Caco-2 (cell line): ENCODE measurements at regions not wholly inside any gene's neighbourhood (a gene's known extent, or its start where the extent isn't known, plus 50 kb on each side); places are given as distances from the start of the nearest gene placed in this dataset.

Source experiments
- BruUV-seq: library from RNA; stranded (reverse); fragments of 400-500 nt; replicated peaks from 2 replicates; lab custom pipeline; 2021; lab: Mats Ljungman, UMichigan
- CTCF ChIA-PET: fragments of 300-600 bp; sonication (Branson Sonifier 250); formaldehyde crosslinking; loops from one replicate; lab custom pipeline; 2022; ENCODE audit warnings: antibody characterized with exemption; lab: Charles Lee
- POLR2A ChIA-PET: fragments of 300-600 bp; sonication (Branson Sonifier 250); formaldehyde crosslinking; loops from one replicate; lab custom pipeline; 2022; ENCODE audit warnings: antibody characterized with exemption; lab: Charles Lee
- DNase-seq, 2 experiments: peaks; one replicate each; pipeline versions ENCODE4 v3.0.0 to v3.0.0-alpha.2; 2020 to 2022
- H3K27me3 ChIP-seq: replicated peaks from 2 replicates; pipeline ENCODE4 v1.6.0; 2011; ENCODE audit warnings: low read length; ENCODE audit not compliant: control insufficient read depth, insufficient read depth
- H3K36me3 ChIP-seq: 2 replicates; pipeline ENCODE4 v1.5.1; 2011; ENCODE audit warnings: low read length; ENCODE audit not compliant: control insufficient read depth, insufficient read depth
- H3K4me1 ChIP-seq: fragments of 250-450 bp; sonication (Bioruptor Pico); 2 replicates; pipeline ENCODE4 v1.5.1; 2020; ENCODE audit warnings: mild to moderate bottlenecking
- H3K4me3 ChIP-seq: 2 replicates; pipeline ENCODE4 v1.5.1; 2011; ENCODE audit warnings: low read depth, mild to moderate bottlenecking, control low read depth, low read length
- H3K9me3 ChIP-seq: fragments of 250-450 bp; sonication (Bioruptor Pico); 2 replicates; pipeline ENCODE4 v1.5.1; 2020; ENCODE audit warnings: mild to moderate bottlenecking, moderate library complexity
- H3K27ac Mint-ChIP-seq: one replicate; pipeline ENCODE4 v1.8.0; 2022; ENCODE audit warnings: mixed read lengths; ENCODE audit not compliant: unreplicated experiment
- H3K27me3 Mint-ChIP-seq: one replicate; pipeline ENCODE4 v1.8.0; 2022; ENCODE audit warnings: mixed read lengths; ENCODE audit not compliant: insufficient read depth, unreplicated experiment
- H3K36me3 Mint-ChIP-seq: one replicate; pipeline ENCODE4 v1.8.0; 2022; ENCODE audit warnings: mild to moderate bottlenecking, mixed read lengths; ENCODE audit not compliant: insufficient read depth, unreplicated experiment
- H3K4me1 Mint-ChIP-seq: one replicate; pipeline ENCODE4 v1.8.0; 2022; ENCODE audit warnings: low read depth, mixed read lengths; ENCODE audit not compliant: unreplicated experiment
- H3K4me3 Mint-ChIP-seq: one replicate; pipeline ENCODE4 v1.8.0; 2022; ENCODE audit warnings: mild to moderate bottlenecking, moderate library complexity, mixed read lengths; ENCODE audit not compliant: unreplicated experiment
- H3K9me3 Mint-ChIP-seq: one replicate; pipeline ENCODE4 v1.8.0; 2022; ENCODE audit warnings: mixed read lengths; ENCODE audit not compliant: unreplicated experiment
- intact Hi-C: fragments of 100-400 bp; cut with micrococcal nuclease; formaldehyde crosslinking; loops from one replicate; pipeline ENCODE4 v1.10.0; 2022; ENCODE audit not compliant: unreplicated experiment
- TF ChIP-seq, protein P1 (sequence below), 2 experiments: fragments of 200-600 bp in 1 of 2; IDR thresholded peaks; 1 replicate in 1 of 2; 2 replicates in 1 of 2; pipeline versions ENCODE4 v1.5.1 to v1.8.0; 2011 to 2022; ENCODE audit warnings: antibody characterized with exemption in 1 of 2, control low read depth in 1 of 2, inconsistent platforms in 1 of 2, low read depth in 1 of 2, low read length in 1 of 2, mild to moderate bottlenecking in 1 of 2, moderate library complexity in 1 of 2; ENCODE audit not compliant: insufficient read depth in 1 of 2, severe bottlenecking in 1 of 2, unreplicated experiment in 1 of 2

DNA sequence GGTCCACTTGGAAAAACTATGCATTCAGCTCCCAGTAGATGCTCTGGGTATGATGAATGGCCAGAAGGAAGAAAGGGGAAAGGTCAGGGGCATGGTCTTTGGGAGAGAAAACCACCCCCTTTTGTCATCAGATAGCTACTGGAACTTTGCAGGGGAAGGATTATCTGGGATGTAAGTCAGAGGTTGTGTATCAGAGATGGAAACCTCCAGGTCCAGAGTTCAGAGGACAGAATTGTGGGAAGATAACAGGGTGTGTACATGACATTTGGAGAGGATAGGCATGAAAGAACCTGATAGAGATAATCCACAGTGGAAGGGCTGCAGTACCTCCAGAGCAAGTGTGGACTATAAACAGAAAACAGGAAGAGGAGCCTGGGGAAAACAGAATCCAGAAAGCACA lies 262.7 kb downstream of the SPRY1 start:
- Mint-ChIP-seq H3K36me3 (peaks cover 6% of the 10 kb centered on the region), H3K27ac (no peak overlapping the region), H3K4me1 (peaks cover 20% of the 10 kb centered on the region), H3K4me3 (no peak overlapping the region), H3K9me3 (peaks cover 27% of the 10 kb centered on the region), H3K27me3 (no peaks in the 10 kb centered on the region)
- Histone ChIP-seq H3K4me3 (no peak overlapping the region), H3K27me3 (no peaks in the 10 kb centered on the region), H3K9me3 (peaks cover 15% of the 10 kb centered on the region), H3K4me1 (peaks cover 6% of the 10 kb centered on the region; the same call in 1 of the 2 replicates), H3K36me3 (no peaks in the 10 kb centered on the region)
- intact Hi-C loops = loop anchor here (1.0 kb wide), 4 partner anchors 95 to 556 kb away; no protein-coding TSS in a partner anchor
- ChIA-PET POLR2A (no interaction called here), CTCF (interaction anchor here (0.7 to 0.9 kb wide), 2 partner anchors 263 to 310 kb away, joined by 3 read pairs; partner anchors contain the start of gene SPRY1)
- TF ChIP-seq, protein P1, sequence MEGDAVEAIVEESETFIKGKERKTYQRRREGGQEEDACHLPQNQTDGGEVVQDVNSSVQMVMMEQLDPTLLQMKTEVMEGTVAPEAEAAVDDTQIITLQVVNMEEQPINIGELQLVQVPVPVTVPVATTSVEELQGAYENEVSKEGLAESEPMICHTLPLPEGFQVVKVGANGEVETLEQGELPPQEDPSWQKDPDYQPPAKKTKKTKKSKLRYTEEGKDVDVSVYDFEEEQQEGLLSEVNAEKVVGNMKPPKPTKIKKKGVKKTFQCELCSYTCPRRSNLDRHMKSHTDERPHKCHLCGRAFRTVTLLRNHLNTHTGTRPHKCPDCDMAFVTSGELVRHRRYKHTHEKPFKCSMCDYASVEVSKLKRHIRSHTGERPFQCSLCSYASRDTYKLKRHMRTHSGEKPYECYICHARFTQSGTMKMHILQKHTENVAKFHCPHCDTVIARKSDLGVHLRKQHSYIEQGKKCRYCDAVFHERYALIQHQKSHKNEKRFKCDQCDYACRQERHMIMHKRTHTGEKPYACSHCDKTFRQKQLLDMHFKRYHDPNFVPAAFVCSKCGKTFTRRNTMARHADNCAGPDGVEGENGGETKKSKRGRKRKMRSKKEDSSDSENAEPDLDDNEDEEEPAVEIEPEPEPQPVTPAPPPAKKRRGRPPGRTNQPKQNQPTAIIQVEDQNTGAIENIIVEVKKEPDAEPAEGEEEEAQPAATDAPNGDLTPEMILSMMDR (IDR thresholded peaks at IDR 0.05; ENCODE audit: insufficient read depth in 1 of 2, low read depth in 1 of 2, low read length in 1 of 2, severe bottlenecking in 1 of 2, unreplicated experiment in 1 of 2) = no peak
- DNase-seq = peak in 1 of 2 experiments; percentile 9
- no TSS peak for BruUV-seq

DNA sequence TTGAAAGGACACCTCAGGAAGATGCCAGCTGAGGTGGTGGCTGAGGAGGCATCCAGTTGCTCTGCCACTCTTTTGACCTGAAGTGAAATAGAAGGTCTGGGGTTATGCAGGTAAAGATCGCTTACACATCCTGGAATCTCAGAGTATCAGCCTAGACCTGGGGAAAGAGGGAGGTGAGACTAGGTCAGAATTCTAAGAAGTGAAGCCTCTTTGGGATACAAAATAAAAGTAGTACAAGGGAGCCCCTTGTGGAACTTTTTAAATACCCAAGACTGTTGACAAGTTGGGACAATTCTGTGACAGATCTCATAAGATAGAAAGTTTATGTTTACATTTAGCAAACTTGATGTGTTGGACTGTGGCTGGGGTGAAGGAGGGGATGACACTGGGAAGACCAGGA lies 263.1 kb downstream of the SPRY1 start:
- H3K27ac Mint-ChIP-seq = no peak overlapping the region
- ChIA-PET CTCF (interaction anchor here (0.9 to 2.3 kb wide), 2 partner anchors 310 kb away, joined by 3 to 6 read pairs; no protein-coding TSS in a partner anchor), POLR2A (no interaction called here)
- TF ChIP-seq, protein P1 (IDR thresholded peaks at IDR 0.05; ENCODE audit: insufficient read depth in 1 of 2, low read depth in 1 of 2, low read length in 1 of 2, severe bottlenecking in 1 of 2, unreplicated experiment in 1 of 2) = peak; percentile 27 to 34
- peaks cover 20% of the 10 kb centered on the region for H3K4me1 Mint-ChIP-seq
- H3K36me3 Mint-ChIP-seq = peaks cover 6% of the 10 kb centered on the region
- peaks cover 6% of the 10 kb centered on the region; the same call in 1 of the 2 replicates for H3K4me1 ChIP-seq
- peak in 1 of 2 experiments; percentile 14 for DNase-seq
- no peaks in the 10 kb centered on the region for H3K27me3 ChIP-seq
- no peaks in the 10 kb centered on the region for H3K27me3 Mint-ChIP-seq
- H3K9me3 Mint-ChIP-seq = peaks cover 23% of the 10 kb centered on the region
- no TSS peak for BruUV-seq
- H3K9me3 ChIP-seq = peaks cover 15% of the 10 kb centered on the region
- no peak overlapping the region for H3K4me3 Mint-ChIP-seq
- intact Hi-C loops = loop anchor here (1.0 to 10.0 kb wide), 7 partner anchors 95 to 603 kb away; no protein-coding TSS in a partner anchor
- no peak overlapping the region for H3K4me3 ChIP-seq
- no peaks in the 10 kb centered on the region for H3K36me3 ChIP-seq

DNA sequence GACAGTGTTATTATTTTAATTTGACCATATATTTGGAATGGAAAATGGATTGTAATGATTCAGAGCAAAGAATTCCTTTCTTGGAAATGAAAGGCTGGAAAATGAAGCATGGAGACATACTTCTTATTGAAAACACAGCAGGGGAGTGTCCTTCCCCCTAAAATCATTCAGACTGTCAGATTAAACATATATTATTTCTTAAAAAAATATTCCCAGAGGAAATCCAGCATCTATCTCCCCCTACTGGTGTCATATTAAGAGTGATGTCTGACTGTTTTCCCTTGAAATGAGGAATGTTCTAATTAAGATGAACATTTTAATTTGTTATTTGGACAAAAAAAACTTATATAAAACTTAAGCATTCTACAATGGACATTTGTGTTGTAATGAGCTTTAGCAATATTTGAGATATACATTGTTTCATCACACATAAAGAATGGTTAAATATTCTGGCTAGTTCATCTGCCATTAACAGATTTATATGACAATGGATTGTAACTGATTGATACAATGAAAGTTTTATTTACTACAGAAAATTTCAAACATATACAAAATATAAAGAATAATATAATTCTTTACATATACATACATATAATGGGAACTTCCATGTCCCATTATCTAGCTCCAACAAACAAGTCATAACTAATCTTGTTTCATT lies 264.6 kb downstream of the SPRY1 start:
- TF ChIP-seq, protein P1 (IDR thresholded peaks at IDR 0.05; ENCODE audit: insufficient read depth in 1 of 2, low read depth in 1 of 2, low read length in 1 of 2, severe bottlenecking in 1 of 2, unreplicated experiment in 1 of 2) = peak; percentile 41 to 54
- Histone ChIP-seq H3K4me3 (no peak overlapping the region), H3K36me3 (no peaks in the 10 kb centered on the region), H3K9me3 (peaks cover 6% of the 10 kb centered on the region), H3K27me3 (no peaks in the 10 kb centered on the region), H3K4me1 (peaks cover 6% of the 10 kb centered on the region; the same call in 1 of the 2 replicates)
- H3K4me1 Mint-ChIP-seq = peaks cover 20% of the 10 kb centered on the region
- CTCF ChIA-PET = interaction anchor here (0.5 to 2.3 kb wide), 2 partner anchors 312 to 558 kb away, joined by 3 to 6 read pairs; no protein-coding TSS in a partner anchor
- BruUV-seq = no TSS peak
- DNase-seq = no peak
- no peak overlapping the region for H3K4me3 Mint-ChIP-seq
- no peak overlapping the region for H3K27ac Mint-ChIP-seq
- POLR2A ChIA-PET = no interaction called here
- no peaks in the 10 kb centered on the region for H3K27me3 Mint-ChIP-seq
- peaks cover 6% of the 10 kb centered on the region for H3K36me3 Mint-ChIP-seq
- intact Hi-C loops = loop anchor here (1.0 to 10.0 kb wide), 4 partner anchors 182 to 601 kb away; no protein-coding TSS in a partner anchor
- peaks cover 23% of the 10 kb centered on the region for H3K9me3 Mint-ChIP-seq
